ENCODE measurements at regions not wholly inside any gene's neighbourhood (a gene's known extent, or its start where the extent isn't known, plus 50 kb on each side); places are given as distances from the start of the nearest gene placed in this dataset.

- Mint-ChIP-seq H3K4me3 (no peak overlapping the region), H3K36me3 (no peaks in the 10 kb centered on the region), H3K9me3 (no peaks in the 10 kb centered on the region), H3K27ac (no peak overlapping the region), H3K4me1 (no peaks in the 10 kb centered on the region), H3K27me3 (peaks cover 1% of the 10 kb centered on the region)
- no peak for DNase-seq (ENCODE audit: low spot score in 2 of 2)
- no peak for ATAC-seq (ENCODE audit: low read depth)
Measured at GRCh38 chr11:95521133-95521542, 268.4 kb downstream of the FAM76B start.

GRCh38 chr11:95520369-95521132, 269.0 kb downstream of the FAM76B start:
- Mint-ChIP-seq H3K27ac (no peak overlapping the region), H3K27me3 (peaks cover 1% of the 10 kb centered on the region), H3K4me3 (no peak overlapping the region), H3K9me3 (no peaks in the 10 kb centered on the region), H3K36me3 (no peaks in the 10 kb centered on the region), H3K4me1 (no peaks in the 10 kb centered on the region)
- no peak for DNase-seq (ENCODE audit: low spot score in 2 of 2)
- no peak for ATAC-seq (ENCODE audit: low read depth)

- Mint-ChIP-seq H3K36me3 (no peaks in the 10 kb centered on the region), H3K27me3 (peaks cover 1% of the 10 kb centered on the region)
Measured at GRCh38 chr11:95519912-95520311, 269.7 kb downstream of the FAM76B start.

GRCh38 chr11:95517453-95517852, 272.1 kb downstream of the FAM76B start:
- no peak for DNase-seq (ENCODE audit: low spot score in 2 of 2)
- no peak overlapping the region for H3K27ac Mint-ChIP-seq
- peaks cover 2% of the 10 kb centered on the region for H3K4me1 Mint-ChIP-seq
- no peak overlapping the region for H3K4me3 Mint-ChIP-seq
- no peak for ATAC-seq (ENCODE audit: low read depth)
- no peaks in the 10 kb centered on the region for H3K9me3 Mint-ChIP-seq
- no peaks in the 10 kb centered on the region for H3K36me3 Mint-ChIP-seq
- peaks cover 1% of the 10 kb centered on the region for H3K27me3 Mint-ChIP-seq

More at GRCh38 chr11:95519912-95520311, 269.7 kb downstream of the FAM76B start:
- ATAC-seq (ENCODE audit: low read depth) (no peak), DNase-seq (ENCODE audit: low spot score in 2 of 2) (no peak)
- Mint-ChIP-seq H3K4me1 (no peaks in the 10 kb centered on the region), H3K4me3 (no peak overlapping the region), H3K9me3 (no peaks in the 10 kb centered on the region), H3K27ac (no peak overlapping the region)

GRCh38 chr11:95516786-95517185, 272.8 kb downstream of the FAM76B start:
- H3K9me3 Mint-ChIP-seq = no peaks in the 10 kb centered on the region
- no peak overlapping the region for H3K4me3 Mint-ChIP-seq
- ATAC-seq (ENCODE audit: low read depth) (no peak), DNase-seq (ENCODE audit: low spot score in 2 of 2) (no peak)
- no peaks in the 10 kb centered on the region for H3K36me3 Mint-ChIP-seq
- H3K4me1 Mint-ChIP-seq = peaks cover 2% of the 10 kb centered on the region
- no peak overlapping the region for H3K27ac Mint-ChIP-seq
- H3K27me3 Mint-ChIP-seq = peaks cover 1% of the 10 kb centered on the region

GRCh38 chr11:95516175-95516574, 273.4 kb downstream of the FAM76B start:
- DNase-seq (ENCODE audit: low spot score in 2 of 2) (no peak), ATAC-seq (ENCODE audit: low read depth) (no peak)
- Mint-ChIP-seq H3K4me1 (peaks cover 2% of the 10 kb centered on the region), H3K4me3 (no peak overlapping the region), H3K36me3 (no peaks in the 10 kb centered on the region), H3K27me3 (peaks cover 1% of the 10 kb centered on the region), H3K27ac (no peak overlapping the region), H3K9me3 (no peaks in the 10 kb centered on the region)

- peaks cover 1% of the 10 kb centered on the region for H3K27me3 Mint-ChIP-seq
- ATAC-seq (ENCODE audit: low read depth) (no peak), DNase-seq (ENCODE audit: low spot score in 2 of 2) (no peak)
- H3K4me3 Mint-ChIP-seq = no peak overlapping the region
- no peaks in the 10 kb centered on the region for H3K36me3 Mint-ChIP-seq
- H3K27ac Mint-ChIP-seq = no peak overlapping the region
- H3K9me3 Mint-ChIP-seq = no peaks in the 10 kb centered on the region
- peaks cover 2% of the 10 kb centered on the region for H3K4me1 Mint-ChIP-seq
Measured at GRCh38 chr11:95515371-95515770, 274.2 kb downstream of the FAM76B start.

GRCh38 chr11:95514416-95515110, 275.0 kb downstream of the FAM76B start:
- Mint-ChIP-seq H3K4me1 (peaks cover 2% of the 10 kb centered on the region), H3K4me3 (no peak overlapping the region)
- no peak for DNase-seq (ENCODE audit: low spot score in 2 of 2)

GRCh38 chr11:95512682-95513081, 276.9 kb downstream of the FAM76B start:
- Mint-ChIP-seq H3K4me3 (no peak overlapping the region), H3K27ac (no peak overlapping the region), H3K9me3 (no peaks in the 10 kb centered on the region), H3K4me1 (peaks cover 2% of the 10 kb centered on the region), H3K36me3 (no peaks in the 10 kb centered on the region), H3K27me3 (peaks cover 1% of the 10 kb centered on the region)
- ATAC-seq (ENCODE audit: low read depth) = no peak
- no peak for DNase-seq (ENCODE audit: low spot score in 2 of 2)

More at GRCh38 chr11:95514416-95515110, 275.0 kb downstream of the FAM76B start:
- H3K9me3 Mint-ChIP-seq = no peaks in the 10 kb centered on the region
- H3K27ac Mint-ChIP-seq = no peak overlapping the region
- ATAC-seq (ENCODE audit: low read depth) = no peak
- H3K27me3 Mint-ChIP-seq = peaks cover 1% of the 10 kb centered on the region
- no peaks in the 10 kb centered on the region for H3K36me3 Mint-ChIP-seq

- DNase-seq (ENCODE audit: low spot score in 2 of 2) = no peak
- peaks cover 1% of the 10 kb centered on the region for H3K27me3 Mint-ChIP-seq
- no peak for ATAC-seq (ENCODE audit: low read depth)
- H3K36me3 Mint-ChIP-seq = no peaks in the 10 kb centered on the region
- peaks cover 2% of the 10 kb centered on the region for H3K4me1 Mint-ChIP-seq
- H3K4me3 Mint-ChIP-seq = no peak overlapping the region
- H3K27ac Mint-ChIP-seq = no peak overlapping the region
- no peaks in the 10 kb centered on the region for H3K9me3 Mint-ChIP-seq
Measured at GRCh38 chr11:95512177-95512576, 277.4 kb downstream of the FAM76B start.

GRCh38 chr11:95508219-95508890, 277.4 kb upstream of the SESN3 start:
- no peak for ATAC-seq (ENCODE audit: low read depth)
- no peaks in the 10 kb centered on the region for H3K27me3 Mint-ChIP-seq
- peaks cover 3% of the 10 kb centered on the region for H3K4me1 Mint-ChIP-seq
- H3K27ac Mint-ChIP-seq = no peak overlapping the region
- no peak for DNase-seq (ENCODE audit: low spot score in 2 of 2)
- no peaks in the 10 kb centered on the region for H3K36me3 Mint-ChIP-seq
- no peak overlapping the region for H3K4me3 Mint-ChIP-seq
- no peaks in the 10 kb centered on the region for H3K9me3 Mint-ChIP-seq

- H3K4me1 Mint-ChIP-seq = peaks cover 3% of the 10 kb centered on the region
- no peak overlapping the region for H3K27ac Mint-ChIP-seq
- no peak for ATAC-seq (ENCODE audit: low read depth)
- DNase-seq (ENCODE audit: low spot score in 2 of 2) = no peak
- no peaks in the 10 kb centered on the region for H3K36me3 Mint-ChIP-seq
- H3K9me3 Mint-ChIP-seq = no peaks in the 10 kb centered on the region
- no peak overlapping the region for H3K4me3 Mint-ChIP-seq
- H3K27me3 Mint-ChIP-seq = no peaks in the 10 kb centered on the region
Measured at GRCh38 chr11:95507794-95508193, 276.8 kb upstream of the SESN3 start.

- Mint-ChIP-seq H3K4me1 (peaks cover 3% of the 10 kb centered on the region), H3K9me3 (no peaks in the 10 kb centered on the region), H3K27me3 (no peaks in the 10 kb centered on the region), H3K36me3 (no peaks in the 10 kb centered on the region), H3K27ac (no peak overlapping the region), H3K4me3 (no peak overlapping the region)
- no peak for DNase-seq (ENCODE audit: low spot score in 2 of 2)
- no peak for ATAC-seq (ENCODE audit: low read depth)
Measured at GRCh38 chr11:95506777-95507176, 275.8 kb upstream of the SESN3 start.

GRCh38 chr11:95505927-95506426, 275.0 kb upstream of the SESN3 start:
- H3K36me3 Mint-ChIP-seq = no peaks in the 10 kb centered on the region
- no peaks in the 10 kb centered on the region for H3K27me3 Mint-ChIP-seq
- no peak for DNase-seq (ENCODE audit: low spot score in 2 of 2)
- no peaks in the 10 kb centered on the region for H3K9me3 Mint-ChIP-seq
- no peak overlapping the region for H3K27ac Mint-ChIP-seq
- H3K4me1 Mint-ChIP-seq = peaks cover 3% of the 10 kb centered on the region
- ATAC-seq (ENCODE audit: low read depth) = peak; percentile 27
- no peak overlapping the region for H3K4me3 Mint-ChIP-seq
